Nephron (organoid): ENCODE measurements at regions not wholly inside any gene's neighbourhood (a gene's known extent, or its start where the extent isn't known, plus 50 kb on each side); places are given as distances from the start of the nearest gene placed in this dataset.
"Not testable (repeated sequence)": the region's sequence is repeated elsewhere in the genome, so short reads cannot be mapped to it uniquely, and the experiment has no call there.

Experiments used
- H3K27ac Mint-ChIP-seq, 3 experiments: 2 replicates each; pipeline ENCODE4 v1.8.0; 2020; ENCODE audit warnings: mixed read lengths in 3 of 3, mild to moderate bottlenecking in 2 of 3, moderate library complexity in 1 of 3
- H3K27me3 Mint-ChIP-seq: 2 replicates; pipeline ENCODE4 v1.8.0; 2021; ENCODE audit warnings: low read depth, mild to moderate bottlenecking, moderate library complexity, mixed read lengths
- H3K36me3 Mint-ChIP-seq: 2 replicates; pipeline ENCODE4 v1.8.0; 2020; ENCODE audit warnings: low read depth, mixed read lengths
- H3K4me1 Mint-ChIP-seq: 2 replicates; pipeline ENCODE4 v1.8.0; 2020; ENCODE audit warnings: mixed read lengths
- H3K4me3 Mint-ChIP-seq, 3 experiments: 2 replicates each; pipeline ENCODE4 v1.8.0; 2020; ENCODE audit warnings: mild to moderate bottlenecking in 3 of 3, mixed read lengths in 3 of 3, moderate library complexity in 2 of 3
- H3K9me3 Mint-ChIP-seq: 2 replicates; pipeline ENCODE4 v1.8.0; 2020; ENCODE audit warnings: mixed read lengths
- TF ChIP-seq, protein P1 (sequence below), 3 experiments: fragments of 200-600 bp; sonication (generic); IDR thresholded peaks; one replicate each; pipeline ENCODE4 v1.5.0; 2021; ENCODE audit warnings: antibody characterized with exemption in 3 of 3; ENCODE audit not compliant: unreplicated experiment in 3 of 3

DNA sequence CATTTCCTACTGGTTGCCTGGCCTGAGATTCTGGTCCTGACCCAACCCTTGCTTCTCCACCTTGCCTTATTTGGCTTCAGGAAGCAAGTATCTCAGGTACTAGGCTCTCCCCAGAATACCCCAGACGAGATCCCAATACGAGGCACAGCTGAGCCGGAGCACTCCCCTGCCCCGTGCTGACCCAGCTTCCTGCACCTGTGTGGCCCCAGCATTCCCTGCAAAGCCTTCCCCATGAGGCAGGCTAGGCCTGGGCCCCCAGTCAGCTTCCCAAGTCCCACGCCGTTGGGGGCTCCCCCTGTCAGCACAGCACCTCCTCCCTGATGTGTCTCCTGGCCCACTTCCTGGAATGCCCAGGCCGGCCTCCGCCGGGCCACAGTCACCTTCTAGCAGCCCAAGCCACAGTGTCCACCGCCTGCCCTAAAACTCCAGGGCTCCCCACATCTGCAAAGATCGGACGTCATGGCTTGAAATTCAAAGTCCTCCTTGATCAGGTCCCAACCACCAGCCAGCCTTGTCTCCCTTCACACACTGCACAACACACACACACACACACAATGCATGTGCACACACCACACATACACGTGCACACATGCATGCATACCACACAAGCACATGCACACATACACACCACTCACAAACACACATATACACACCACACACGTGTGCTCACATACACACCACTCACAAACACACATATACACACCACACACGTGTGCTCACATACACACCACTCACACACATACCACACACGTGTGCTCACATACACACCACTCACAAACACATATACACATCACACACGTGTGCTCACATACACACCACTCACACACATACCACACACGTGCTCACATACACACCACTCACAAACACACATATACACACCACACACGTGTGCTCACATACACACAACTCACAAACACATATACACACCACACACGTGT is 78.9 kb upstream of the FOXK1 start:
- H3K27me3 Mint-ChIP-seq = peaks cover 9% of the 10 kb centered on the region
- TF ChIP-seq, protein P1, sequence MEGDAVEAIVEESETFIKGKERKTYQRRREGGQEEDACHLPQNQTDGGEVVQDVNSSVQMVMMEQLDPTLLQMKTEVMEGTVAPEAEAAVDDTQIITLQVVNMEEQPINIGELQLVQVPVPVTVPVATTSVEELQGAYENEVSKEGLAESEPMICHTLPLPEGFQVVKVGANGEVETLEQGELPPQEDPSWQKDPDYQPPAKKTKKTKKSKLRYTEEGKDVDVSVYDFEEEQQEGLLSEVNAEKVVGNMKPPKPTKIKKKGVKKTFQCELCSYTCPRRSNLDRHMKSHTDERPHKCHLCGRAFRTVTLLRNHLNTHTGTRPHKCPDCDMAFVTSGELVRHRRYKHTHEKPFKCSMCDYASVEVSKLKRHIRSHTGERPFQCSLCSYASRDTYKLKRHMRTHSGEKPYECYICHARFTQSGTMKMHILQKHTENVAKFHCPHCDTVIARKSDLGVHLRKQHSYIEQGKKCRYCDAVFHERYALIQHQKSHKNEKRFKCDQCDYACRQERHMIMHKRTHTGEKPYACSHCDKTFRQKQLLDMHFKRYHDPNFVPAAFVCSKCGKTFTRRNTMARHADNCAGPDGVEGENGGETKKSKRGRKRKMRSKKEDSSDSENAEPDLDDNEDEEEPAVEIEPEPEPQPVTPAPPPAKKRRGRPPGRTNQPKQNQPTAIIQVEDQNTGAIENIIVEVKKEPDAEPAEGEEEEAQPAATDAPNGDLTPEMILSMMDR (IDR thresholded peaks at IDR 0.05; ENCODE audit: unreplicated experiment in 3 of 3) = no peak
- H3K36me3 Mint-ChIP-seq = no peaks in the 10 kb centered on the region
- H3K27ac Mint-ChIP-seq = no peak overlapping the region
- H3K4me3 Mint-ChIP-seq = no peak overlapping the region
- peaks cover 9% of the 10 kb centered on the region for H3K4me1 Mint-ChIP-seq
- no peaks in the 10 kb centered on the region for H3K9me3 Mint-ChIP-seq

DNA sequence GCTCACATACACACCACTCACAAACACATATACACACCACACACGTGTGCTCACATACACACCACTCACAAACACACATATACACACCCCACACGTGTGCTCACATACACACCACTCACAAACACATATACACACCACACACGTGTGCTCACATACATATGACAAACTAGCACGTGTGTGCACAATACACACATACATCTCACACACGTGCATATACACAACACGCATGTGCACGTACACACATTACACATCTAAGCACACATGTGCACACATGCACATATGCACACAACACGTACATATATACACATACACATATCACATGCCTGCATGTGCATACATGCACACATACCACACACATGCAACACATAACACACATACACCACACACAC is 78.3 kb upstream of the FOXK1 start:
- no peaks in the 10 kb centered on the region for H3K36me3 Mint-ChIP-seq
- peaks cover 9% of the 10 kb centered on the region for H3K4me1 Mint-ChIP-seq
- no peak overlapping the region for H3K27ac Mint-ChIP-seq
- peaks cover 9% of the 10 kb centered on the region for H3K27me3 Mint-ChIP-seq
- H3K9me3 Mint-ChIP-seq = no peaks in the 10 kb centered on the region
- TF ChIP-seq, protein P1 (IDR thresholded peaks at IDR 0.05; ENCODE audit: unreplicated experiment in 3 of 3) = no peak
- no peak overlapping the region for H3K4me3 Mint-ChIP-seq

DNA sequence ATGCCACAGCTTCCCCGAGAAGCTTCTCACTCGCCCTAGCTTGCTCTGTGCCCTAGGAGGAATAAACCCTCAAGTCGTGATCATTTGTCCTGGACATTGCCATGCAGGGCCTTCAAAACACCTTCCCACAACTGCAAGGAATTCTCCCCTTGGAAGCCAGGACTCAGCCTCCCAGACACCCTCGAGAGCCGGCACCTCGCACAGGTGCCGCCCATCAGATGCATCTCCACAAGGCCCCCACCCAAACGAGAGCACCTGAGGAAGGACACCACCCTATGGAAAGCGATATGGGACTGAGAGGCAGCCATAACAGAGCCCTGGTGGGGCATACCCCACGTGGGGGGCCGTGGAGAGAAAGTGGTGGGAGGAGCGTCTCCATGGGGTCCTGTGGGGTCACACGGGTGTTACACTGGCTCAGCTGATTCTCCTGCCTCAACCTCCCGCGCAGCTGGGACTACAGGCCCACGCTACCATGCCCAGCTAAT is 77.6 kb upstream of the FOXK1 start:
- Mint-ChIP-seq H3K4me3 (no peak overlapping the region), H3K36me3 (no peaks in the 10 kb centered on the region), H3K27ac (no peak overlapping the region), H3K27me3 (peaks cover 9% of the 10 kb centered on the region), H3K4me1 (peaks cover 9% of the 10 kb centered on the region), H3K9me3 (no peaks in the 10 kb centered on the region)
- TF ChIP-seq, protein P1 (IDR thresholded peaks at IDR 0.05; ENCODE audit: unreplicated experiment in 3 of 3) = no peak

DNA sequence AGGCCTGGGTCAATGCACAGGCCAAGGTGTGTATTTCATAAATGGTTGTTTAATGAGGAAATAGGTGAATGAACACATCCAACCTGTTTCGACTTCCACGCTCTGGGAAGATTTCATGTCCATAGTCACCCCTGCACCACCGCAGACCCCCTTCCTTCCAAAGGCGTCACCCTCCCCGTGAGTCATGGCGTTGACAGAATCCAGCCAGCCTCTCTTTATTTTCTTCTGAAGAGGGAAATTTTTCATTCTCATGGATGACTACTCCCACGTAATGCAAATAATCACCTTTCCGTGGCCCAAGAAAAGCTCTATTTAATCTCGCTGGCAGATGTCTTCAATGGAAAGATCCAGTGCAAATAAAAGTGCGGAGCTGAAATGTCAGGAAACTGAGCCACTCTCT is 75.3 kb upstream of the FOXK1 start:
- peaks cover 9% of the 10 kb centered on the region for H3K4me1 Mint-ChIP-seq
- no peaks in the 10 kb centered on the region for H3K9me3 Mint-ChIP-seq
- H3K27me3 Mint-ChIP-seq = peaks cover 1% of the 10 kb centered on the region

DNA sequence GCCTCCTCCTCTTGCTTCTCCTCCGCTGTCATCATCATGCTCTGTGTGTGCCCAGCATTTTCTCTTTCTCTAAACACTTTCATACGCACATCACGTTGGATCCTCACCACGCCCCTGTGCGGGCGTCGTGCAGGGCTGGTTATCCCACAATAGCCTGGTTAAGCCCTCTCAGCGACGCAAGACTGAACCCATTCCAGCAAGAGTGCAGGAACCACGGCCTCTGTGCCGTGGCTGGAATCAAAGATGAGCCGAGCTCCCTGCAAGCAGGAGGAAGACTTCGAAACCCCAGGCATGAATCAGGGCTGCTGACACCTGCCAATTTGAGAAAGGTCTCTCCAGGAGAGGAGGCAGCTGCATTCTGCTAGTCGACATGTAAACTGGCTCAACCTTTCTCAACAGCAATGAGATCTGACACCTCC is 74.8 kb upstream of the FOXK1 start:
- Mint-ChIP-seq H3K4me3 (no peak overlapping the region), H3K27ac (no peak overlapping the region), H3K36me3 (no peaks in the 10 kb centered on the region), H3K4me1 (peaks cover 9% of the 10 kb centered on the region), H3K9me3 (no peaks in the 10 kb centered on the region), H3K27me3 (no peaks in the 10 kb centered on the region)
- TF ChIP-seq, protein P1 (IDR thresholded peaks at IDR 0.05; ENCODE audit: unreplicated experiment in 3 of 3) = no peak

More for the DNA sequence above, 75.3 kb upstream of the FOXK1 start:
- Mint-ChIP-seq H3K27ac (no peak overlapping the region), H3K4me3 (no peak overlapping the region), H3K36me3 (no peaks in the 10 kb centered on the region)
- TF ChIP-seq, protein P1 (IDR thresholded peaks at IDR 0.05; ENCODE audit: unreplicated experiment in 3 of 3) = no peak

DNA sequence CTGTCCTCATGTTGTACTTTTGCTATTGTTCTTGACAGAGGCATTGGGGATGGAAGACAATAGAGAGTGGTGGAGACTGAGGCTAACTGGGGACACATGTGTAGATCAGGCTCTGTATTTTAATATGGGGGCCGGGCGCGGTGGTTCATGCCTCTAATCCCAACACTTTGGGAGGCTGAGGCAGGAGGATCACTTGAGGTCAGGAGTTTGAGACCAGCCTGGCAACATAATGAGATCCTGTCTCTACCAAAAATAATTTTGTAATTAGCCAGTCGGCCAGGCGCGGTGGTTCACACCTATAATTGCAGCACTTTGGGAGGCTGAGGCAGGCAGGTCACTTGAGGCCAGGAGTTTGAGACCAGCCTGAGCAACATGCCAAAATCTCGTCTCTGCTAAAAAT is 72.5 kb upstream of the FOXK1 start:
- not testable (repeated sequence) for H3K27me3 Mint-ChIP-seq, H3K4me3 Mint-ChIP-seq, H3K9me3 Mint-ChIP-seq, H3K36me3 Mint-ChIP-seq, H3K27ac Mint-ChIP-seq
- H3K4me1 Mint-ChIP-seq = peaks cover 23% of the 10 kb centered on the region
